Loucy (cell line): ENCODE measurements at regions not wholly inside any gene's neighbourhood (a gene's known extent, or its start where the extent isn't known, plus 50 kb on each side); places are given as distances from the start of the nearest gene placed in this dataset.

Source experiments
- H2AFZ ChIP-seq: fragments of 200-600 bp; sonication (generic); 2 replicates; pipeline ENCODE4 v1.6.0; 2016; ENCODE audit warnings: antibody characterized with exemption, mild to moderate bottlenecking, low read length, moderate library complexity
- H3F3A ChIP-seq: fragments of 200-600 bp; 2 replicates; pipeline ENCODE4 v1.6.0; 2016; ENCODE audit warnings: antibody characterized with exemption, low read depth, mild to moderate bottlenecking
- H3K27me3 ChIP-seq: fragments of 200-600 bp; sonication (generic); 2 replicates; pipeline ENCODE4 v1.6.1; 2014; ENCODE audit warnings: low read length, mild to moderate bottlenecking; ENCODE audit not compliant: insufficient read depth, poor library complexity, severe bottlenecking
- H3K36me3 ChIP-seq: fragments of 200-600 bp; sonication (generic); 2 replicates; pipeline ENCODE4 v1.6.1; 2016; ENCODE audit warnings: low read length; ENCODE audit not compliant: insufficient read depth
- H3K4me1 ChIP-seq: fragments of 200-600 bp; sonication (generic); 2 replicates; pipeline ENCODE4 v1.5.1; 2014; ENCODE audit warnings: low read length, mild to moderate bottlenecking; ENCODE audit not compliant: insufficient read depth, poor library complexity, severe bottlenecking
- H3K4me2 ChIP-seq: fragments of 200-600 bp; sonication (generic); 2 replicates; pipeline ENCODE4 v1.6.0; 2014; ENCODE audit warnings: antibody characterized with exemption, low read length, low read depth, mild to moderate bottlenecking; ENCODE audit not compliant: poor library complexity, severe bottlenecking
- H3K4me3 ChIP-seq: fragments of 200-600 bp; sonication (generic); 2 replicates; pipeline ENCODE4 v1.5.1; 2014; ENCODE audit warnings: low read length, mild to moderate bottlenecking, mixed read lengths; ENCODE audit not compliant: poor library complexity, severe bottlenecking
- H3K79me2 ChIP-seq: fragments of 200-600 bp; sonication (generic); 2 replicates; pipeline ENCODE4 v1.6.1; 2014; ENCODE audit warnings: low read length; ENCODE audit not compliant: insufficient read depth
- H3K9ac ChIP-seq: fragments of 200-600 bp; sonication (generic); 2 replicates; pipeline ENCODE4 v1.6.0; 2014; ENCODE audit warnings: mild to moderate bottlenecking, low read depth, low read length, moderate library complexity; ENCODE audit not compliant: poor library complexity, severe bottlenecking
- H3K9me2 ChIP-seq: fragments of 200-600 bp; sonication (generic); replicated peaks from 2 replicates; pipeline ENCODE4 v1.6.1; 2016; ENCODE audit warnings: low read depth, low read length, mixed read lengths
- H3K9me3 ChIP-seq: fragments of 200-600 bp; sonication (generic); 2 replicates; pipeline ENCODE4 v1.6.1; 2014; ENCODE audit warnings: mild to moderate bottlenecking, antibody characterized with exemption, low read length, low read depth; ENCODE audit not compliant: insufficient read depth
- H4K20me1 ChIP-seq: fragments of 200-600 bp; sonication (generic); 2 replicates; pipeline ENCODE4 v1.6.0; 2014; ENCODE audit warnings: antibody characterized with exemption, low read length, mild to moderate bottlenecking; ENCODE audit not compliant: insufficient read depth, poor library complexity, severe bottlenecking
- CTCF ChIP-seq: fragments of 200-600 bp; sonication (generic); conservative IDR thresholded peaks from 2 replicates; pipeline ENCODE4 v1.5.1; 2014; ENCODE audit warnings: mild to moderate bottlenecking, antibody characterized with exemption, low read length
- EZH2phosphoT487 ChIP-seq: fragments of 200-600 bp; IDR thresholded peaks from 2 replicates; pipeline ENCODE4 v1.6.1; 2018; ENCODE audit warnings: antibody characterized with exemption, mild to moderate bottlenecking, moderate library complexity, borderline replicate concordance

- Histone ChIP-seq H3K27me3 (no peaks in the 10 kb centered on the region), H3K79me2 (no peaks in the 10 kb centered on the region), H4K20me1 (no peaks in the 10 kb centered on the region), H3K4me2 (no peak overlapping the region), H3K4me3 (no peak overlapping the region), H3K9ac (no peak overlapping the region), H3F3A (no peaks in the 10 kb centered on the region), H3K9me2 (no peaks in the 10 kb centered on the region), H2AFZ (no peak overlapping the region), H3K4me1 (no peaks in the 10 kb centered on the region), H3K9me3 (no peaks in the 10 kb centered on the region), H3K36me3 (no peaks in the 10 kb centered on the region)
- TF ChIP-seq CTCF = no peak
- no peak for TF ChIP-seq EZH2phosphoT487
These were observed 715.8 kb downstream of the RNF144B start for GRCh38 chr6:19102936-19103335.

- H2AFZ ChIP-seq = no peak overlapping the region
- no peaks in the 10 kb centered on the region for H3K4me1 ChIP-seq
- H3K4me2 ChIP-seq = no peak overlapping the region
- no peak overlapping the region for H3K4me3 ChIP-seq
- no peaks in the 10 kb centered on the region for H3F3A ChIP-seq
- H3K79me2 ChIP-seq = no peaks in the 10 kb centered on the region
- H3K27me3 ChIP-seq = no peaks in the 10 kb centered on the region
- no peaks in the 10 kb centered on the region for H3K9me2 ChIP-seq
- H3K9me3 ChIP-seq = no peaks in the 10 kb centered on the region
- H3K36me3 ChIP-seq = no peaks in the 10 kb centered on the region
- TF ChIP-seq CTCF (no peak), EZH2phosphoT487 (no peak)
- no peaks in the 10 kb centered on the region for H4K20me1 ChIP-seq
- H3K9ac ChIP-seq = no peak overlapping the region
These were observed 720.3 kb downstream of the RNF144B start for GRCh38 chr6:19107468-19107867.

- no peak overlapping the region for H3K4me2 ChIP-seq
- H3K4me1 ChIP-seq = no peaks in the 10 kb centered on the region
- H3K36me3 ChIP-seq = no peaks in the 10 kb centered on the region
- no peak for TF ChIP-seq CTCF
- TF ChIP-seq EZH2phosphoT487 = no peak
- H3K9me2 ChIP-seq = no peaks in the 10 kb centered on the region
- no peaks in the 10 kb centered on the region for H3K27me3 ChIP-seq
- H3K79me2 ChIP-seq = no peaks in the 10 kb centered on the region
- H3K9ac ChIP-seq = no peak overlapping the region
- H3K9me3 ChIP-seq = no peaks in the 10 kb centered on the region
- no peaks in the 10 kb centered on the region for H4K20me1 ChIP-seq
- no peak overlapping the region for H2AFZ ChIP-seq
- H3F3A ChIP-seq = no peaks in the 10 kb centered on the region
- H3K4me3 ChIP-seq = no peak overlapping the region
These were observed 715.6 kb upstream of the ID4 start for GRCh38 chr6:19121521-19121920.
